ENCODE measurements at regions not wholly inside any gene's neighbourhood (a gene's known extent, or its start where the extent isn't known, plus 50 kb on each side); places are given as distances from the start of the nearest gene placed in this dataset.

DNA sequence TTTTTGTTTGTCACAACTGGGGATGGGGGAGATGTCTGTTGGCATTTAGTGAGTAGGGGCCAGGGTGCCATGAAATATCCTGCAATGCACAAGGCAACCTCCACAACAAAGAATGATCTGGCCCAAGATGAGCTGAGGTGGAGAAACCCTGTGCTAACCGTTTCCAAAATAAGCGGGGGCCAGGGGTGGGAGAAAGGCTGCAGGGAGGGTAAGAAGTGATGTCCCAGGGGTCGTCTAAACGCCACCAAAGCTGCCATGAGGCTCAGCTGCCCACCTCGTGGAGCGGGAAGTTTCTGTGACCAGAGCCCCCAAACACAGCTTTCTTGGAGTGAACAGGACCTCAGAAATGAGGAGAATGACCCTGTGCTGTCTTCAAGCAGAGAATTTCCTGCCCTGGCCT, 76.5 kb upstream of the CDH5 start:
- no peak for DNase-seq (ENCODE audit: low read depth)

DNA sequence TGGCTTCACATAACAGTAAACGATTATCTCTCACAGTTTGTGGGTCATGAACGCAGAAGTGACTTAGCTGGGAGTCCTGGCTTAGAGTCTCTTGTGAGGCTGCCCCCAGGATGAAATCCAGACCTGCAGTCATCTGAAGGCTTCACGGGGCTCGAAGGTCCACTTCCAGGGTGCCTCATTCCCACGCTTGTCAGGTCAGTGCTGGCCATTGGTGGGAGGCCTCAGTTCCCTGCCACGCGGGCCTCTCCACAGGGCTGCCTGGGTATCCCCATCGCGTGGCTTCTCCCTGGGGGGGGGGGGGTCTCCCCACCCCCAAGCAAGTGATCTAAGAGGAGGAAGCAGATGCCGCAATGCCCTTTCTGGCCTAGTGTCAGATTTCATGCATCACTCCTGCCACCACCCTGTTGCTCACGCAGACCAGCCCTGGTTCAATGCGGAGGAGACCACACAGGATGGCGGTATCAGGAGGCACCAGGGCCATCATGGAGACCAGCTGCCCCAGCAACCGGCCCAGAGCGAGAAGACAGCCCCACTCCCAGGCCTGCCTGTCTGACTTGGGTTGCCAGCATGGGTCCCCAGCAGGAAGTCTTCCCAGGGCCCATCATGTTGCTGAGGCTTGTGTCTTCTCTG, 77.3 kb upstream of the CDH5 start:
- DNase-seq (ENCODE audit: low read depth): no peak

DNA sequence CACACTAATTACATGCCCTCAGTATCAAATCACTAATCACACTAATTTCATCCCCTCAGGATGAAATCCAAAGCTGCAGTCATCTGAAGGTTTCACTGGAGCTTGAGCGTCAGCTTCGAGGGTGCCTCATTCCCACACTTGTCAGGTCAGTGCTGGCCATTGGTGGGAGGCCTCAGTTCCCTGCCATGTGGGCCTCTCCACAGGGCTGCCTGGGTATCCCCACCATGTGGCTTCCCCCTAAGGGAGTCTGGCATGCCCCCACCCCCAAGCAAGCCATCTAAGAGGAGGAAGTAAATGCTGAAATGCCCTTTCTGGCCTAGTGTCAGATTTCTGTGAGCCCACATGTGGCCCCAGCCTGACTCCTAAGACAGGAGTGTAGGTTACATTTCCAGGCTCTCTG, 78.6 kb upstream of the CDH5 start:
- DNase-seq (ENCODE audit: low read depth): no peak

DNA sequence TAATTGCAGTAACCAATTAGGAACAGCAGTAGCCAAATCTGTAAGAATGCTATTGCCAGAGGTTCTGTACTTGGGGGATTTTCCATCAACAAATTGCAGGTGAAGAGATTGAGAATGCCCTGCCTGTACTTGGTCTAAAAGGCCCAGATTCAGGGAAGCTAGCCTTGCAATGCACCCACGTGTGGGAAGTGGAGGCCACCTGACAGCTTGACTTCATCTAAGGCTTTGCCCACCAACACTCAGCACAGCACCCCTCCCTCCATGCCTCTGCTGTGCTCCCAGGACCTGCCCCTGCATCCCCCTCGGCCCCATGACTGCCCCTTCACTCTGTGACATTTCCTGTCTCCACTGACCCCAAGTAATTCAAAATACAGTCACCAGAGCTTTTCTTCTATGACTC, 79.1 kb upstream of the CDH5 start:
- DNase-seq (ENCODE audit: low read depth): no peak

DNA sequence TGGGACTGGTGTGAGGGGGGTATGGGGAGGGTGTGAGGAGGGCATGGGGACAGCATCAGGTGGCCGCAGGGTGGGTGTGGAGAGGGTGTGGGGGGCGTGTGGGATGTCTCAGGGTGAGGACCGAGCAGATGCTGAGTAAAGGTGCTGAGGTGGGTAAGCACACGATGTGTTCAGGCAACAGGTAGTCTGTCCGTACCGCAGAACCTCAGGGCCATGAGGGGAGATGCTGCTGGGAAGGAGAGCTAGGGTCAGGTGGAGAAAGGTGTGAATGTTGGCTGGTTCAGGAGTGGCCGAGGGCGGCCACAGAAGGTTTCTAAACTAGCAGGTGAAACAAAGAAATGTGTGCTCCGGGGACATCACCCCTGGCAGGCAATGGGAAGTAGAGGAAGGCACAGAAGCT, 80.0 kb upstream of the CDH5 start:
- DNase-seq (ENCODE audit: low read depth): no peak

DNA sequence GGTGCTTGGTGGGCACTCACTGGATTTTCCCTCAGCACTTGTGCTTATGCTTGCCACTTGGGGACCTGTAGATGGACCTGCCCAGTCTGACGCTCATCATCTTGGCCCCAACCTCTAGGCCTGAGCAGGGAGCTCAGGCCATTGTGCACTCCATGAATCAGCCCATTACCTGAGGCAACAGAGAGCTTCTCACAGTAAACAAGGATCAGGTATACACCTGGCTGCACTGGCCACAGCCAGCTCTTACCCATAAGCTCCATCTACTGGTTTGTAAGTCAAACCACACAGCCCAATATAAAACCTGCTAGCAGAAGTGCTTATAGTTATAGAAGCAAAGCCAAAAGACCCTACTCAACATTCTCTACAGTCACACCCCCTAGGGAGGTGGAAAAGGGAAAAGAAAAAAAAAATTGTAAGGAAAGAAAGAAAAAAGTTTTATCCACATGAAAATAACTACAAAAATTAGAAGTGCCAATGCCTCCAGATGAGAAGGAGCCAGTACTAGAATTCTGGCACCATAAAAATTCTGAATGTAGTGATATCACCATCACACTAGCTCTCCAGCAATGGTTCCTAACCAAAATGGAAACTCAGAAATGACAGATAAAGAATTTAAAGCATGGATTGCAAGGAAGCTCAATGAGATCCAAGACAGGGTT, 87.8 kb upstream of the CDH5 start:
- no peak for DNase-seq (ENCODE audit: low read depth)

DNA sequence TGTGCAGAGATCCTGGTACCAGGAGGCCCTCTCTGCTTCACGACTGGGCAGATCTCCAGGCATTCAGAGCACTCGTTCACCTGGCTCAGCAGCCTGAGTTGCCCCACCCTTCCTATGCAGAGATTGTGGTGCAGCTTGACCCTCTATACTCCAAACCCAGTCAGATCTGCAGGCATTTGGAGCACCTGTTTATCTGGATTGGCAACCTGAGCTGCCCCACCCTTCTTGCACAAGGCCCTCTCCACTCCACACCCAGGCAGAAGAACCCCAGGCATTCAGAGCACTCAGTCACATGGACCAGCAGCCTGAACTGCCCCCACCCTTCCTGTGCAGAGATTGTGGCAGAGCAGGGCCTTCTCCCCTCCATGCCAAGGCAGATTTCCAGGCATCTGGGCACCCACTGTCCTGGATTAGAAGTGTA, 88.4 kb upstream of the CDH5 start:
- no peak for DNase-seq (ENCODE audit: low read depth)

DNA sequence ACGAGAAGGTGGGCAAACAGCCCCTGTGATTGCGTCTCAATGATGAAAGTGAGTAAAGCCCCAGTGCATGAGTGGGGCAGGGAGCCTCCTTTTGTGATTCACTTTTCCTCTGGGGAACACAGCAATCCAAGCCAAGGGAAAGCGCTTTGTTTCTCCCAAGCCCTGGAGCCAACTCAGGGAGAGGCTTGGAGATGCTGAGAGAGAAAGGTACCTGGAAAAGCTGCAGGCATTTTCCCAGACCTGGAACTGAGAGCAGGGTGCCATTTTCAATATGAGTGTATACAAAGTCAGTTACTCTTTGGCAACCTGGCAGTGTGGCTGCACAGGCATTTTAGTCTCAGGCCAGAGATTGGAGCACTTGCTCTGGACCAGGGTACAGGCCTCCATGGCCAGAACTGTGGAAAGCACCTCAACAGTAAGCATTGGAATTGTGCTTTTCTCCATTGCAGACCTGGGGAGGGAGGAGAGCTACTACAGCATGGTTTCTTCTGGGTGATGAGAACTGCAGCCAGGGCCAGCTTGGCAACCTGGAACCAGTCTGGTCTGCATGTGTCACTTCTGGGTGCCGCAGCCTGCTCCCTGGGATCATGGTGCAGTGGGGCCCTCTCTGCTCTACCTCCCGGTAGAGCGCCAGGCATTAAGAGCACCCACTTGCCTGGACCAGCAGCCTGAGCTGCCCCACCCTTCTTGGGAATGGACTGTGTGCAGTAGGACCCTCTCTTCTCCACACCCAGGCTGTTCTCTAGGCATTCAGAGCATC, 89.0 kb upstream of the CDH5 start:
- no peak for DNase-seq (ENCODE audit: low read depth)

DNA sequence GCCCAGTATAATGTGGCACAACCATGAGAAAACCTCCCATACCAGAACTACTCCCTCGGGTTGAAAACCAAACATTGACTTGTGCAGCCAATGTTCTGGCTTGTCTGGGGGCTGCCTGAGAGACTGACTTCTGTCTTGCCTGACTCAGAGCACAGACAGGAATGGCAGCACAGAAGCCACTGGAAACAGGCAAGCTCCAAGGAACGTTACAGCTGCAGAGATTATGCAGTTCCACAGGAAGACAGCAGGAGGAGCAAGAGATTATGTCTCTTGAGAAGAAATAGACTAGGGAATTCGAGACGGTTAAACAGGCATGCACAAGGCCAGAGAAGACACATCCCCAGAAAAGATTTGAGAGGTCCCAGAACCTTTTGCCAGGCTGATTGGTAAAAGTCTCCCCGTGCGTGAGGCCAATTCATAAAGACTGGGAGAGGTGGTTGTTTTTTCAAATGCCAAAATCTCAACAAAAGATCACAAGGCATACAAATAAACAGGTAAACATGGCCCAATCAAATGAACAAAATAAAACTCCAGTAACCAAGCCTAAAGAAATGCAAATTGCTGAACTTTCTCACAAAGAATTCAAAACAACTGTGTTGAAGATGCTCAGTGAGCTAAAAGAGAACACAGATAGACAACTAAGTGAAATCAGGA, 90.6 kb upstream of the CDH5 start:
- peak; percentile 39 for DNase-seq (ENCODE audit: low read depth)

DNA sequence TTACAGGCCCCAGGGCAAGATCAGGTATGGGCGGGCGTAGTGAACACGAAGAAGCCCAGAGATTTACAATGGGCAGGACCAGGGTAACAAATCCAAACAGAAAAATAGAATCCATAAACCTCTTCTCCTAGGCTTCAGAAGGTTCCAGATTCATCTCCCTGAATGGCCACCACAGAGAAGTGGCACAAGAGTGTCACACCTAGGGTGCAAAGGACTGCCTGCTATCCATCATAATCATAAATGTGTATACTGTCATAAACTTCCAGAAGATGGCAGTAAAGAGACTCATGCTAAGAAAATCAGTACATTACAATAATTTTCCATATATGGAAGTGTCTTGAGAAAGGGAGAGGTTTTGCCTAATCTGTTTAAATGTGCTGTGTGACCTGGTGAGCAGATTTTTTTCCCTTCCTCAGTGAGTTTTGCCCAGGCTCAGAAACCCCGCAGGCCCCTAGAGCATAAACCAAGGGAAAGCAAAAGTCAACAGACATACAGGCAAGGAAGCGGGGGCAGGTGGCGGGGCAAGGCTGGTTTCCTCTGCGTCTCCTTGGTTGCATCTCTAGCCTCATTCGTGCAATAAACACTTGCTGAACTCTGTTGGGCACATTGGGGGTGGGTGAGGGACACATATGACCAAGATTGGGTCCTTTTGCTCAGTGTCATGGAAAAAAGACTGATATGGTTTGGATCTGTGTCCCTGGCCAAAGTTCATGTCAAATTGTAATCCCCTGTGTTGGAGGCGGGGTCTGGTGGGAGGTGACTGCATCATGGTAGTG, 92.0 kb upstream of the CDH5 start:
- peak; percentile 20 for DNase-seq (ENCODE audit: low read depth)

DNA sequence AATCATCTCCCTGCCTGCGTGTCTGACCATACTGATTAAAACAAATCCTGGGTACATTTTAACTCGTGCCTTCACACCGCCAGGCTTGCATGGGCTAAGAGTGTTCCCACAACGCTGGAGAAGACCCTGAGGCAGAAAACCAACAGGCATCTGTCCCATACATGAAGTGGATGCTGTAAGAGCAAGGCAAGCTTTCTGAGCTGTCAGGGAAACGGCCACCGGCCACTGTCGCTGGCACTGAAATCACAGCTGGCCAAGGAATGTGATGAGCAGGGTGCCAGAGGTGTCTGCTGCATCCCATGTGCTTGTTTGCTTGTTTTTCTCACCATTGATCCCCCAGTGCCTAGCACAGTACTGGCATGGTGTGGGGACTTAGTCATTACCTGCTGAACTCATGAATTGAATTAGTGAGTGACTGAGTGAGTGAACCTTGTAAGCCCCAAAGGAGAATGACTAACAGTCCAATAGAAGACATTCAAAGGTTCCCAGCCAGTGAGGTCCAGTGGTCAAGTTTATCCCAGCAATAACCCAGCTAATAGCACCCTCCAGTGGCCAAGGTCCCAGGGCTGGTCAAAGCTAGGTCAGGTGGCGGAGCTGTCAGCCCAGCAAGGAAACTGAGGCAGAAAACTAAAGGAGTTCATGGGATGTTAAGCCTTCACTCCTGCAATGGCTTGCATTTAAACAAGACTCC, 92.7 kb upstream of the CDH5 start:
- DNase-seq (ENCODE audit: low read depth): peak; percentile 17

DNA sequence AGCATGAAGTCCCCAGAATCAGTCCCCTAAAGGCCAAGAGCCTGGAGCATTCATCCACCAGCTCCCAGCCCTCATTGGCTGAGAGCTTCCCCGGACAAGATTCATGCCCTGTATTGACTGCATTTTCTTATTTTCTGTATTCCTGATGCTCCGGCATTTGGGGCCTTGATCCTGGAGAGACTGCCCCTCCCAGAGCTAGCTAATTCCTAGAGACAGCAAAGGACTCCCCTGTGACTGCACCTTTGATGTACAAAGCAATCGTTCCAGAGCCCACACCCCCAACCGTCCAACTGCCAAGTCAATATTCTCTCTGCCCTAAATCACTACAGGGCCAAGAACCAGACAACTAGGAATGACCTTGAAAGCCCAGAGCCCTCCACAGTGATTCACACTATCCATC, 93.4 kb upstream of the CDH5 start:
- no peak for DNase-seq (ENCODE audit: low read depth)

DNA sequence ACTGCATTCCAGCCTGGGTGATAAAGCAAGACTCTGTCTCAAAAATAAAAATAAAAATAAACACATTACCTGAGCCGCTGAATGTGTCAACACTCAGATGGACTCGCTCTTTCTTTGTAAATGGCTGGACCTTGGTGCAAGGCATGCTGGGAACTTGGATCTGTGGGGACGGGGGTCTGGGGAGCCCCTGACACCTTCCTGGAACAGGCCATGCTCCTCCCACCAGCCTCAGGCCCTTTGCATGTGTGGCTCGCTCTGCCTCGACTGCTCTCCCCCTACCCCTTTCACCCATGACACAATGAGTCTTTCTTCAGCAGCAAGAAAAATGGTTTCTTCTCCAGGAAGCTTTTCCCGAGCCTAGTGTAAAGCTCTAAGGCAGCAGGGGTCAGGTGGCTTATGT, 94.0 kb upstream of the CDH5 start:
- DNase-seq (ENCODE audit: low read depth): no peak

DNA sequence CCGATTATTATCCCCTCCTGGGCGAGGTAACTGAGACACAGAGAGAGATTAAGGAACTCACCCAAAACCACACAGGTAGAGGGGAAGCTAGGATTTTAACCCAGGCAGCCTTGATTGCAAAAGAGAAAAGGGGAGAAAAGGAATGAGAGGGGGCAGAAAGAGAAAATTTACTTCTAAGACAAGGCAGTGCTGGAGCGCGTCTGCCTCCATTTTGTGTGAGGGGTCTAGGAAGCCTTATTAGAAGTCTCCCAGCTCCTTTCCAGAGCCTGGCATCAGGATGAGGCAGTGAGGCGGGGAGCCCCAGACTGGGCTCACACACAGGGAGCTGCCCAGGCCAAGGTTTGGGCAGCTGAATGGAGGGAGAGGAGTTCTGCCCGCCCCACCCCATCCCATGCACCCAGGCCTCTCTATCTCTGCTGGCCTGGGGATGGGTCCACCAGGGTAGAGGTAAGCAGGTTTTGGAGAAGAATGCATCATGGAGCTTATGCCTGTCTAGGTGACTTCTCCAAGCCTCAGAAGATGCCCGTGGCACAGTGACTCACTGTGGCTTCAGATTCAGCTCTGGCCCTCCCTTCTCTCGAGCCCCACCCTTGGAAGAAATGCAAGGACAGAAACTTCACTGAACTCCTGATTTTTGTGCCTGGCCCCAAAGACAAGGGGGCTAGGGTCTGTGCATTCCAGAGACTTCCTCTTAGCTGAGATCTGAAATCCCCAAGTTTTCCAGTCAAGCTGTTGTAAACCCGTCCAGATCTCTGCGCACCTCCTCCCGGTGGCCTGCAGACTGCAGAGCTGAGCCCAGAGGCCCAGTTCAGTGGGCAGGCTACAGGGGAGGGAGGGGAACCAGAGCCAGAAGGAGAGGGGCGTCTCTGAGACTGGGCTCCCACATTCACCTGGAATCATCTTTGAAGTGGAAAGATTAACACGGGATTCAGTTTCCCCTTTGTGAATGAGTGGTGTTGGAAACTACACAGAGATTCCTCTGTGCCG, 95.1 kb upstream of the CDH5 start:
- no peak for DNase-seq (ENCODE audit: low read depth)

DNA sequence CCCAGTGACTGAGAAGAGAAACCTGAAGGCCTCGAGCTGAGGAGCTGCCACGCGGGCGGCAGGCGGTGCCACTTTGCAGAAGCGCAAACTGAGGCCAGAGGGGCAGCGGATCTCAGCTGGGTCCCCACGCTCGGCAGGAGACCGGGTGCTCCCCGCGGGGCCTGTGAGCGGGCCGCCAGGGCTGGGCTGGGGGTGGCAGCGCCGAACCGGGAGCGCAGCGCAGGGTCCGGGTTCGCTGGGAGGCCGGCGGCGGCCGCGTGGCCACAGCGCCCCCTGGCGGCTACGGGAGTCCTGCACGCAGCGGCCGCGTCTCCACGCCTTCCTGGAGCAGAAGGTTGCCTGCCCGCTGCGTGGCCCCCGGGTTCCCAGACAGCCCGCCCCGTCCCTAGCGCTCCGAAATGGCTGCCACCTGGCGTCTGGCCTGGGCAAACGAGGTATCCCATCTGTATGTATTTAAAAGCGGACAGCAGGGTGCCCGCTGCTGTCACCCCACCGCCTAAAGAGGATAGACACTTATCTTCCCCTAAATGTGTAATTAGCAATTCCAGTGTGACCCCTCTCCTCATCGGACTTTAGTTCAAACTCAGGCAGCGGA, 96.1 kb upstream of the CDH5 start:
- peak; percentile 23 for DNase-seq (ENCODE audit: low read depth)

DNA sequence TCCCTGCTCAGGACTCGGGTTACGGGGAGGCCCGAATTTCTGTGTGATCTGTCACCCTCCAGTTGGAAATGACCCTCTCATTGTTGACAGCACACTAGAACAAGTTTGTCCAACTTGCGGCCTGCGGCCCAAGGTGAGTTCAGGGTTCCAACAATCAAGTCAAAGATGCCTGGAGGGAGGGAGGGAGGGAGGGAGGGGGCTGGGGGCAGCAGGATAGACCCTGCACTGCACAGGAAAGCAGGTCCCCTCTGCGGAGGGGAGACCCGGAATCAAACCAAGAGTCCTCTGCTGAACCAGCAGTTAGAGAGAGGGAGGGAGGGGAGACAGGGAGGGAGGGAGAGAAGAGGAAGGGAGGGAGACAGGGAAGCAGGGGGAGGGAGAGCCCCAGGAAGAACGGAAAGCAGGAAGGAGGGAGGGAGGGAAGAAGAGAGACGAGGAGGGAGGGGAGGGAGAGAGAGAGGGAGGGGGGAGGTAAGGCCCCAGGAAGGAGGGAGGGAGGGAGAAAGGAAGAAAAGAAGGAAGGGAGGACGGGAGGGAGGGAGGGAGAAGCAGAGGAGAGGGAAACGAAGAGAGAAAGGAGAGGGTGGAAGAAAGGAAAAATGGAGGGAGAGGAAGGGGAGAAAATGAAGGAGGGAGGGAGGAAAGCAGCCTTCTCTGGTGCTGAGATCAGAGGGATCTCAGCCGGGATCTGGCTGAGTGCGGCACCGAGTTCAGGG, 96.7 kb upstream of the CDH5 start:
- DNase-seq (ENCODE audit: low read depth): no peak

DNA sequence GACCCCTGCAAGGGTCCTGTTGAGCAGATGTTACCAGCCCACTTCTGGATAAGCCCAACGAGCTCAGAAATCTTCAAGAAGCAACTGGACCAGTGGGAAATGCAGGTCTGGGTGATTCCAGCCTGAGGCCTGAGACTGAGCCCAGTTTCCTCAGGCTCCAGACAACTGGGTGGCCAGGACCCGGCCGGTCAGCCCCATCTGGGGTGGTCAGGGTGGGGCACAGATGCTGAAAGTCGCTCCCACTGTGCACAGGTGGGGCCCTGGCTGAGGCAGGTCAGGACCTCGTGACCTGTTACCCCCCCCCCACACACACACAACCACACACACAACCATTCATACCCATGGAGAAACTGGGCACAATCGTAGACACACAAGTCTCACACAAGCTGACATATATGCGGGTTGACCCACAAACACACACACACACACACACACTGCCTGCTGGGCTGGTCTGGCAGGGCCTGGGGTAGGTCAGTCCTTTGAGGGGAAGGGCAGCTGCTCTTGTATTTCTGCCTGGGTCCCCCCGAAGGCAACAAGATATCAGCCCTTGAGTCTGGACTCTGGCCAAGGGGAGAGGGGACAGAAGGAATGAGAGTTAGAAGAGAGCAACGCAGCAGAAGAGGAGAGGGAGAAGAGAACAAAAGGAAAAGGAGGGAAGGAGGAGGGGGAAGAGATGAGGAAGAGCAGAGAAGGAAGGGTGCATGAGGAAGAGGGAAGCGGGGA, 99.0 kb upstream of the CDH5 start:
- DNase-seq (ENCODE audit: low read depth): no peak

DNA sequence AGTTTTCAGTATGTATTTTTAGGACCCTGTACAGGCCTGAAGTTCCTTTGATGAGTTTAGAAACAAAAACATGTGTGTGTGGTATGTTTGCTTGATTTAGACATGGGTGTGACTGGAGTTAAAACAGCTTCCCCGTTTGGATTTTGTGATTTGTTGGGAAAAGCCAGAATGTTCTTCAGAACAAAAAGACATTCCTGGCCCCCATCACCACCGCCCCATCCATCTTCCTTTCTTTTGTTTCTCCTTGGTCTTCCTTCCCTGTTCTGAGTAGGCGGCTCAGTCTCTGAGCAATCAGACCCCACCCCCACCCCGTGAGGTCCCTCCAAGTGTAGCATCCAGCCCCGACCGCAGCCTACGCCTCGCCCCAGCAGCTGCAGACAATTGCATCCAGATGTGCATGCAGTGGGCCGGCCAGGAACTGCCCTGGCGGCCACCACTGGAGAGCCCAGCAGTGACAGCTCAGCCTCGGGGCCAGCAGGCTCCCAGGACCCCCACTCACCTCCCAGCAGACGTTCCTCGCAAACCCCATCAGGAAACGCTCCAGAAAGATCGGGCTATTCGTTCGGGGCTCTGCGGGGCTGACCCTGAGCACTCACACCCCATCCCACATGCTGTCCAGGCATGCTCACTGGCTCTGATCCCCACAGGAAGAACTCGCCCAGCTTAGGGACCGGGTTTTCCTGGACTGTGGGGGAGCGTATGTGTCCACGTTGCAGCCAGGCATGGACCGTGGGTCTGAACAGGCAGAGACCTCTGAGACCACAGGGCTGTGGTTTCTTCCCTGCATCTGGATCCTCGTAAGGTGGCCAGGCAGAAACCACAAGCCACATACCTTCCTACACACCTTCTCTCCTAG, 99.8 kb upstream of the CDH5 start:
- no peak for DNase-seq (ENCODE audit: low read depth)

Data from HS-27A (cell line).